Body of pancreas (tissue), 4 donors: ENCODE measurements at regions not wholly inside any gene's neighbourhood (a gene's known extent, or its start where the extent isn't known, plus 50 kb on each side); places are given as distances from the start of the nearest gene placed in this dataset.

Experiments
- ATAC-seq: fragments of 150-250 bp; one replicate; pipeline ENCODE4 v1.9.1; 2016
- DNase-seq, 4 donors: peaks; one replicate each; pipeline ENCODE4 v3.0.0-alpha.2; 2019
- H3K27ac ChIP-seq, 4 donors: fragments of 200-600 bp; sonication (generic); 1 replicate in 3 of 4; 2 replicates in 1 of 4; pipeline versions ENCODE4 v1.5.1 to v1.6.1; 2016 to 2019; ENCODE audit warnings: mild to moderate bottlenecking in 1 of 4, mixed read lengths in 1 of 4, moderate library complexity in 1 of 4
- H3K27me3 ChIP-seq, 2 donors: fragments of 200-600 bp; sonication (generic); one replicate each; pipeline ENCODE4 v1.6.0; 2016; ENCODE audit warnings: mild to moderate bottlenecking in 1 of 2
- H3K36me3 ChIP-seq, 2 donors: fragments of 200-600 bp; sonication (generic); replicated peaks in 1 of 2; 2 replicates each; pipeline ENCODE4 v1.5.1; 2016; ENCODE audit warnings: low read depth in 2 of 2; ENCODE audit not compliant: insufficient read depth in 1 of 2
- H3K4me1 ChIP-seq: fragments of 200-600 bp; sonication (generic); one replicate; pipeline ENCODE4 v1.6.0; 2016
- H3K4me3 ChIP-seq, 2 donors: fragments of 200-600 bp; sonication (generic); 1 replicate in 1 of 2; 2 replicates in 1 of 2; pipeline ENCODE4 v1.5.1; 2016 to 2019
- H3K9me3 ChIP-seq, 3 donors: fragments of 200-600 bp; sonication (generic); 1 replicate in 2 of 3; 2 replicates in 1 of 3; pipeline ENCODE4 v1.5.1; 2016
- CTCF ChIP-seq, 7 experiments: fragments of 450-650 bp in 4 of 7; fragments of 200-600 bp in 3 of 7; sonication (generic) in 3 of 7; IDR thresholded peaks; one replicate each; pipeline ENCODE4 v1.5.1; 2016 to 2019; ENCODE audit warnings: antibody characterized with exemption in 7 of 7
- POLR2A ChIP-seq, 3 donors: fragments of 450-650 bp; IDR thresholded peaks; one replicate each; pipeline ENCODE4 v1.6.1; 2016; ENCODE audit warnings: antibody characterized with exemption in 3 of 3, mild to moderate bottlenecking in 2 of 3
- WGBS, 2 donors: methylation state at CpG; one replicate each; pipeline ENCODE4 v1.1.5; 2017; 5-methylcytosine and 5-hydroxymethylcytosine counted together
- intact Hi-C: fragments of 100-400 bp; cut with DNase I; formaldehyde crosslinking; loops from one replicate; pipeline ENCODE4 v1.15.1; 2023

- no peak for DNase-seq
- Histone ChIP-seq H3K9me3 (no peaks in the 10 kb centered on the region), H3K27ac (no peak overlapping the region), H3K4me3 (no peak overlapping the region), H3K36me3 (no peaks in the 10 kb centered on the region), H3K4me1 (no peaks in the 10 kb centered on the region), H3K27me3 (no peaks in the 10 kb centered on the region)
- WGBS, 2 donors, result 65 to 79% methylated on average over 2 of the region's 2 CpGs
- TF ChIP-seq POLR2A (IDR thresholded peaks at IDR 0.05), result no peak
- TF ChIP-seq CTCF (IDR thresholded peaks at IDR 0.05), result no peak
- intact Hi-C loops, result no loop called here
- ATAC-seq, result no peak
Observed at GRCh38 chr4:167944721-167945120, 147.6 kb upstream of the ANXA10 start.

DNA sequence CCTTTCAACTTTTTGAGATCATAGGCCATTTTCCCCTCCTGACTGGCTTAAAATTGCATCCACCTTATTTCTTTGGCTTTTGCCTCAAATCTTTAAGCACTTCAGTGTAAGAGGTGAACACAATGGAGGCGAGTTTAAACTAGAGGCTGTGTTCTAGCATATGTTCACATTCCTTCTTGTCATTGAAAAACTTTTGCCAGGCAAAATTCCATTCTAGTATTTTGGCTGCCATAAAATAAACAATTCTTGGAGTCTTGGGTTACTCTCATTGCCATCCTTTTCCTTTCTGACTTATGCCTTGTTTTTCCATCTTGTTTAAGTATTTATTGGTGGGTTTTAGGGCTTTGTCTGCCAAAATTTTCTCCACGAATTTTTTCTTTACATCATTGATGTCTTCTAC lies 137.3 kb upstream of the ANXA10 start:
- WGBS, 2 donors, result 28 to 33% methylated on average over 2 of the region's 2 CpGs
- no peak for DNase-seq
- intact Hi-C loops, result no loop called here
- ATAC-seq, result no peak
- H3K4me1 ChIP-seq, result no peaks in the 10 kb centered on the region
- H3K4me3 ChIP-seq, result no peak overlapping the region
- no peak overlapping the region for H3K27ac ChIP-seq
- peaks cover 0 to 15% (median 2%) of the 10 kb centered on the region in 3 donors for H3K9me3 ChIP-seq
- TF ChIP-seq CTCF (IDR thresholded peaks at IDR 0.05) (no peak), POLR2A (IDR thresholded peaks at IDR 0.05) (no peak)
- H3K27me3 ChIP-seq, result no peaks in the 10 kb centered on the region
- H3K36me3 ChIP-seq, result no peaks in the 10 kb centered on the region

GRCh38 chr4:167956676-167957075 lies 135.7 kb upstream of the ANXA10 start:
- Histone ChIP-seq H3K4me3 (no peak overlapping the region), H3K27ac (no peak overlapping the region), H3K27me3 (no peaks in the 10 kb centered on the region), H3K9me3 (peaks cover 0 to 15% (median 2%) of the 10 kb centered on the region in 3 donors), H3K36me3 (no peaks in the 10 kb centered on the region), H3K4me1 (no peaks in the 10 kb centered on the region)
- intact Hi-C loops, result no loop called here
- TF ChIP-seq POLR2A (IDR thresholded peaks at IDR 0.05) (no peak), CTCF (IDR thresholded peaks at IDR 0.05) (no peak)
- DNase-seq (no peak), ATAC-seq (no peak)

GRCh38 chr4:167964766-167965373 lies 127.5 kb upstream of the ANXA10 start:
- no peak overlapping the region for H3K4me3 ChIP-seq
- 60 to 65% methylated on average over 2 of the region's 2 CpGs for WGBS, 2 donors
- intact Hi-C loops, result no loop called here

More at GRCh38 chr4:167964766-167965373, 127.5 kb upstream of the ANXA10 start:
- Histone ChIP-seq H3K27ac (no peak overlapping the region), H3K27me3 (no peaks in the 10 kb centered on the region), H3K36me3 (no peaks in the 10 kb centered on the region), H3K9me3 (no peaks in the 10 kb centered on the region), H3K4me1 (no peaks in the 10 kb centered on the region)
- DNase-seq (no peak), ATAC-seq (no peak)
- no peak for TF ChIP-seq CTCF (IDR thresholded peaks at IDR 0.05)
- no peak for TF ChIP-seq POLR2A (IDR thresholded peaks at IDR 0.05)
